Stimulated activated CD8-positive, alpha-beta memory T cell treated with anti-CD3 and anti-CD28 coated beads, Interleukin-4, amount 100 ng/mL, for 24 hours (primary cell): ENCODE measurements at regions not wholly inside any gene's neighbourhood (a gene's known extent, or its start where the extent isn't known, plus 50 kb on each side); places are given as distances from the start of the nearest gene placed in this dataset.

ENCODE experiments used
- DNase-seq: peaks from one replicate; pipeline ENCODE4 v3.0.0-alpha.2; 2020; ENCODE audit warnings: low read depth

DNA sequence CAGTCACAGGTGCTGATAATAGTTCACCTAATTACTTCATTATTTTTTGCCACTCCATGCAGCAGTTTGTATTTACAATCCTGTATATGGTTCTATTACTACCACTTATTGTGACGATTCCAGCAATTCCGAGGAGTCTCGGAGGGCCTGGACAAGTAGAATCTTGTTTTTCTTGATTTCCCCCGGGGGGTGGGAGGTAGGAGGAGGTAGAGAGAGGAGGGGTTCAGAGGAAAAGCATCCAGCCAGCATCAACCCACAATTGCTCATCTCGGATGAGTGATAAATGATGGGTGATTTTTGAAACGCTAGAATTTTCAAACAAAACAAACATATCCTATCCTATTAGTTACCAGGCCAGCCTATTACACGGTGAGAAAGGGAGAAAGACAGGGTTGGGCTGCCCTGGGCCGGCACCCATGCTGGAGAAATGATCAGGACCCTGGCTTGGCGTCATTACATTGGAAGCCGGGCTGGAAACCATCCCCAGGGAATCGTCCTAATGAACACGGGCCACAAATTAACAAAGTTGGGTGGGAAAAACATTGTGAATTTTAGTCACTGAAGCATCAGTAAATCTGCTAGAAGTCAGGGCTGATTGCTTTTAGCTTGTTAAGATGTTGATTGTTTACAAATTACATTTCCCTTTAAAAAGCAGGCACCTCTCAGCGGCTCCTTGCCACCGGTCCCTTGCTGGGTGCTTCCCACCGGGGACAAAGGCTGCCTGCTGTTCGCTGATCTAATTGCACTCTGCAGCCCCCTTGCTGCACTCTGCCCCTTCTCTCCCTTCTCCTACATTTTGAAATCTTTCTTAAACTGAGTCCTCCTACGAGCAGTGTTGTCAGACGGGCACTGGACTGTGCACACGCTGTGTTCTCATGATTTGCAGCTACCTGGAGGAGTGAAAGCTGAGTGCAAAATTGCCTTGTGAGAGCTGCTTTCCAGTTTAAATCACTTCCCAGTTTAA, 95.5 kb downstream of the FAM204A start:
- DNase-seq, result no peak

DNA sequence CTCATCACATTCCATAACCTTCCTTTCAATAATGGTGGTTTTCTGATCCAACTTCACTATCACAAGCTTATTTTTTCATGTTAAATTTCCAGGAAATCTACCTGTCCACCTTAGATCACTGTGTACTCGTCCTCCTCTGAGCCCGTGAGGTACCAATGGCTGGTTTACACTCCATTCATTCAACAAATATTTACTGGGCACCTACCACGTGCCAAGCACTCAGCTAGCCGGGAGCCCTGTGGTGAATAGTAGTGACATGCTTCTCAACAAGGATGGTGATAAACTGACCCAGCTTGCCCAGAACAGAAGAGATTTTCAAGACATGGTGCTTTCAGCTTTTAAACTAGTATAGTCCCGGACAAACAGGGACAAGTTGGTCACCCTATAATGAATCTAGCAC, 98.2 kb downstream of the FAM204A start:
- DNase-seq, result no peak

DNA sequence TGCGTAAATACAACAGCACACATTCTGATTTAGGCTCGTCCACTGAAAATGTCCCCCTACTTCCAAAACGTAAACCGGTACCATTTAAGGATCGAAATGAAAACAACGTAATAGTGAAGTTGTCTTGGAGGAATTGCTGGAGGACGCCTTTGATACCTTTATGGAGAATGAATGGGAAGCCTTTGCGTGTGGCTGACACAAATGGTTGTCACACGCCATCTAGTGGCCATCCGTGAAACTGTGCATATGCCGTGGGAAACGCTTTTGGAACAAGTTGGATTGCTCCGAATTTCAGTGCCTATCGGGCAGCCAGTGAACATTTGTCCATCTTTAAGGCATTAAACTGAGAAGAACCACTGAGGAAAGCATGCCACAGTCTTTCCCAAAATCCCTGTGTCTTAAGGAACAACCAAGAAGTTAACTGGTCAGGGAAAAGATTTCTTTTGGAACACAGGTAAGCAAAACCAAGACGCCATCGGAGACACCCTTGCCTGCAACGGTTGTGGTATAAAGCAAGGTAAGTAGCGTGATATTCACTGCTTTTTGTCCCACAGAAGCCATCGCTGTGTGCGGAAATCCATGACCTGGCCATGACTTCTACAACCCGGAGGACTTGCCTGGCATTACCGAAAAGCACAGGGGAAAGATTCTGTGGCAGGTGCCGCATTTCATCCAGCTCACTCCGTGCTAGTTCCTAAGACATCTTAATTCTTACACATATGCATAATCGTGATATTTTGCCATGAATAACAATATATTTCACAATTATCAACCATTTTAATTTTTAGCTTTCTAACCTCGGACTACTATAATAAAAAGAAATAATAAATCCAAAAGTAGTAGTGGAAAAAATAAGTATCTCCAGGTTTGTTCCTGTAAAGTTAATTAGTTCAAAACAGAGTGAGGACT, 100.6 kb downstream of the FAM204A start:
- peak; percentile 43 for DNase-seq

DNA sequence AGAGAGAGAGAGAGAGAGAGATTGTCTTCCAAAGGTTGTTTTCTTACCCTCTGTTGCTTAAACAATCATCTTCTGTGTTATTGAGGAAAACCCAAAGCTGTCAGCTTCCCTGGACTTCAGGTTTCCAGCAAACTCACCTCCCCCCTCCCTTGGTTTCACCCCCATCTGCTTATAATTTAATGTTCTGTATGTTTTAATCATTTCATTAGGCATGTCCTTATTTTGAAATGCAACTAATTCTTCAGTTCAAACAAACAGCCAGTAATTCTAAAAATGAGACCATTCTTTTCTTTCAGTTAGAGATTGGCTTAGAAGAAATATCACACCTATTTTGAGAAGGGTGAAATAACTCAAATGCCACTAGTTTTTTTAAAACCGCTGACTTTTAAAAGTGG, 102.9 kb downstream of the FAM204A start:
- no peak for DNase-seq

DNA sequence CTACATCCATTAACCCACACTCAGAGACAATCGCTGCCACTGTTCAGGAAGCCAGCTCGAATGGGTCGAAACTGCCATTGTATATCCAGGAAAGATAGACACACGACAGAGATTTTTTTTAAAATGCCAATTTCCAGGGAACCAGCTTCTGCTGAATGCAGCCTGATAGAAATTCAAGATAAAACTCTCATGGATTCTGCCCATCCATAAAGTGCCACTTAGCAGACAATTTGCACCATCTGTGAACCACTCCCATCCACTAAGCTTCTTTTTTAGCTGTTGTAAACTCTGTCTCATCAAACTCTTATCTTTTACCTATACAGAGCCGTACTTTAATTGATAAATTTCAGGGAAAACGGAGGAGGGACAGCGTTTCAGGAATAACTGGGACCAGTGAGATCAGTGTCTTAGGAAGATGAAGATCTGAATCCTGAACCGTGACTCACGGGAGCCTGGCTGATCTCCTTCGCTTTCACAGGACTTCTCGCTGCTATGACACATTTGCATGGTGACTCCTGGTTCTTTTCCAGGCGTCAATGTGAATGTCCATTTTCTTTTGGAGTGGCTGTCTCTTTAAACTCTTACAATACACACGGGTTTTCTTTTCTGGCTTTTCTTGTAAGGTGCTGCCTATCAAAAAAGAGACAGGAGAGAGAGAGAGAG, 103.4 kb downstream of the FAM204A start:
- no peak for DNase-seq

DNA sequence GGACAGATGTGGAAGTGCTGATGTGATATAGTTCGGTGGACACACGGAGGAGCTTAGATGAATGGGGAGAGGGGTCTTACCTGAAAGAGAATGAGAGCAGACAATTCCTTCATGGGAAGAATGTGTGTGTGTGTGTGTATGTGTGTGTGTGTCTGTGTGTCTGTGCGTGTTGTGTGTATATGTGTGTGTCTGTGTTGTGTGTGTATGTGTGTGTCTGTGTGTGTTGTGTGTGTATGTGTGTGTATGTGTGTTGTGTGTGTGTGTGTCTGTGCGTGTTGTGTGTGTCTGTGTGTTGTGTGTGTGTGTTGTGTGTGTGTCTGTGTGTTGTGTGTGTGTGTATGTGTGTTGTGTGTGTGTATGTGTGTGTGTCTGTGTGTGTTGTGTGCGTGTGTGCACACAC, 104.2 kb downstream of the FAM204A start:
- DNase-seq, result no peak

DNA sequence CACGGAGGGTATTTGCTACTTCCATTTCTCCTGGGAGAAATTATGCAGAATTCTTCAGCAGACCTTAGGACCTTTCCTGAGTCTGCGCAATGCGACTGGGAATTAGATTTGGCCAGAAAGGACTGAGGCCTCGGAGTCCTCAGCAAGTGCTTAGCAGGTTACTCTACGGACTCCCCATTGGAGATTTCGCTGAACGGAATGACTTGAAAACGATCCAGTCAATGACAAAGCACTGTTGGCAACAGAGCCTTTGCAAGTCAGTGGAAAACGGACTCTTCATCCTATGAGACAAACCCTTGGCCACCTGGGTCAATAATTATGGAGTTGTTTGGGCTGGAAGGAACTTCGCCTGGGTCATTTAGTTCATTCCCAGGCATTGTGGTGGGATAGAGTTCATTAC, 107.4 kb downstream of the FAM204A start:
- DNase-seq, result no peak

DNA sequence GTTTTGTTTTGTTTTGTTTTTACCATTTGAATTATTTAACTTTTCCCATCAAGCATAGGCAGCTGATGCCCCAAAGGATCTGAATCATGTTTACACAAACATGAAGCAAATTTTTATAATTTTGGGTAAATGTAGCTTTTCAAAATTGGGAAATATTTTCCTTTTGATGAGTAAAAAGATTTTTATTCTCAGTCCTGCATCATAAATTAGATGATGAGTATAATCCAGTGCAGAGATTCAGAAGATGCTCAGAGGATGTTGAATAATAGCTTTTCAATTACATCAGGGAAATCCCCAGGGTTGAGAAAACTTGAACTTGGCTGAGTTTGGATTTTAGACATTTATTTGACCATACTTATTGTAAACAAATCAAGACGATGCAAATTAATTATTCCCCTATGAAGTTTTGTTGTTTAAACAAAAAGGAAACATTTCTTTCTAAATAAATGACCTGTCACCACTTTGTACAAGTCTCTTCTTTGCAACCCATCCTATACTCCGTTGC, 121.7 kb downstream of the FAM204A start:
- no peak for DNase-seq

DNA sequence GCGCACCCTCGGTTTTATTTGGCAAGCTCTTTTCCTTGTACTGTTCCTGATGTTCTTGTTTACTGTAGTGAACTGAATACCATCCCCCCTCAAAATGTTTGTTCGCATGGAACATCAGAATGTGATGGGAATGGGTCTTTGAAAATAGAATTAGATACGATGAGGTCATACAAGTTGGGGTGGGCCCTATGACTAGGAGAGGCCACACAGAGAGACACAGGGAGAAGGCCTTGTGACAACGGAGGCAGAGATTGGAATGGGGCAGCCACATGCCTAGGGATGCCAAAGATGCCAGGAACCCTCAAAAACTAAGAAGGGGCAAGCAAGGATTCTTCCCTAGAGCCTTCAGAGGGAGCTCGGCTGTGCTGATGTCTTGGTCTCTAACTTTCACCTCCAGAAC, 123.6 kb downstream of the FAM204A start:
- no peak for DNase-seq

DNA sequence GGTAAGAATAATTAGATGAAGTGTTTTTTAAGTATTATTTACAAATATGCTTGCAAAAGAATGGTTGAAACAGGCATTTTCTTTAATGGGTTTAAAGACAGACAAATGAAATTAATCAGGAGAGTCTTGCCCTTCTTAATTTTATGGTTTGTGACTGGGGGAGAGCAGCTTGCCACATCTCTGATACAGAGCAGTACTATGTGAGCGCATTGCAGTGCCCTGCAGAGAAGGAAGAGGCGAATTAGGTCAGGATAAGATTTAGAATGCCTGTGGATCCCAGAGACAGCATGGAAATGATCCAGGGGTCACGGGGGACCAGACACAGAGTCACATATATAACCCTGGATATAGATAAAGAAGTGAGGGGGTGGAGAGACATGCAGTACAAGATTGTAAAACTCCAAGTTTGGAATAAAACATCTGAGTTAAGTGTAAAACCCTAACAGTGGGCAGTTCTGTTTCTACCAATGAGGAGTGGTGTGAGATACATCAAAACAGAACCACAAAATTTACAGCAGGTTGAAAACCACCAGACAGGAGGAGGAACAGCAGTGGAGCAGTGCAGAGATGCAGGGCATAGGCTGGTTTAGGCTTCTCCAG, 125.5 kb downstream of the FAM204A start:
- no peak for DNase-seq

DNA sequence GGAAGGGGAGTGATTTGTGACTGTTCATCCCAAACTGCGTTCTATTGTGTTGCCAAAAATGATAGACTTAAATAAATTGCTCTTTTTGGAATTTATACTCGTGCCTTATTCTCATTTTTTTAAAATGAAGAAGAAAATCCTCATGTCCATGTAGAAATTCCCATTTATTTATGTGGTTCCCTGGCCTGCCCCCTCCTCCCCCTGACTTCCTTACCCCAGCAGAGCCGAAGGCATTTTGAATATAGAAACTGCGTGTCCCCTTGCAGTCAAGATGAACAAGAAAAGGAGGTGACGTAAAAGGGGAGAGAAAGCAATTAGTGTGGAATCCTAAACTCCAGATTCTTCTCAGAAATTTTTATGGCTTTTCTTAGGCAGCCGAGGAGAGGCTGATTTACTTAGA, 126.1 kb downstream of the FAM204A start:
- DNase-seq, result no peak

DNA sequence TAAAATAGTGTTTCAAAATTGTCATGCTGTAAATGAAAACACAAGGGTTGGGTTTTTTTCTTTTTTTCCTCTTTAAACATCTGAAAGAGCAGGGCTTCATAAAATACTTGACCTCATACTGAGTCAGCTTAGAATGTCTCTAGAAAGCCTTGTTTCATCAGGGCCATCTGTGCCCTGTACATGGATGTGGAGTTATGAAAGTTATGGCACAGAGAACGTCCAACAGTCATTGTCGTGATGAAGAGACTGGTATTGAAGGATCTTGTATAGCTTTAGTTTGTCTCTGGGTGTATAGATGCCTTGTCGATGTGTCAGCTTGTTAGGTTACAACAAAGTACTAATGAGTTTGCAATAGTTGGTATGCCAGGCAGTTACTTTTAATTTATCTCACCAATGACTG, 127.3 kb downstream of the FAM204A start:
- no peak for DNase-seq

DNA sequence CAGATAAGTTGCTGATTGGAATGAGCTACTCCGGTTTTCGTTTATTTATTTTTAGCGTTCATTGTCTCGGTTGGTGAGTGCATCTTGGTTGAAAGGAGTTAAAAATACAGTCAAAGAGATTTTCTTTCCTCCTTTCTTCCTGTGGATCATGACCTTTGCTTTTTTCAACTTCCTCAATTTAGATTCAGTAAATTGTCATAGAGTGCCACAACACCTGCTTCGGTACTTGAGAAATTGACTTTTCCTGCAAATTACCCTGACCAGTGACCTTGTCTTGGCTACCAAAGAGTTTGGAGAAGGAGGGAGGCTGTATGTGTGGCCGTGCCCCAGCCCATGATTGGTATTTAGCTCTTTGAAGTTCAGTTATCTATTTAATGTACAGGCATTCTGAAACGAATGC, 128.7 kb downstream of the FAM204A start:
- no peak for DNase-seq

DNA sequence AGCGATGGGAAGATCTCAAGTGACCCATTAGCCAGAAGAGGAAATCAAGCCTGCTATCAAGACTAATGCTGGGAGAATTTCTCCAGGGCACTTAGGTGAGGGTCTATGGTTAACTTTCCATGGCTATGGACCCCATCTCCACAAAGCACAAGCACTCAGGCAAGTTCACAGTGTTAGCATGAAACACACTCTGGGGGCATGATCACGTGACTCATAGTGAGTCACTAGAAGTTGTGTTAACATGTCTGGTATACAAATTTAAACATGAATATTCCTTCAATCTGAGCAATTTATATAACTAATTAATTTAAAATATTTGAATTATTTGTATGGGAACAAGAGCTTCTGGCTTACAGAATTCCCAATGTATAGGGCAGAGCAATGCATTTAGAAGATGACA, 131.8 kb downstream of the FAM204A start:
- no peak for DNase-seq

DNA sequence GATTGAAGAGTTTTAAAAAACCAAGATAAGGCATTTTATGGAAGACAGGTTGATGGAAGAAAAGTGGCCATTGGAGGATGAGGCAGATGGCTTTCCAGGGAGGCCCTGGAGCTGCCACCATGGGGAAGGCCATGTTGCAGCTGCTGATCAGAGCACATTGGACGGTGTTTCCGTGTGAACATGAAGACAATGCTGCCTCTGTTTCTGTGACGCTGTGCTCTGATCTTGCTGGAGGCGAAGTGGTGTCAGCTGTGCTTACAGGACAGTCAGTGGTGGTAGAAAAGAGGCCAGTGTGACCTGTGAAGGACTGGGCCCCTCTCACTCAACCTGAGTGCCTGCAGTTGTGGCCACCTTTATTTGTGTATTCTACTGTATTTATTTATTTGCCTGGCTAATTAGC, 132.9 kb downstream of the FAM204A start:
- no peak for DNase-seq

DNA sequence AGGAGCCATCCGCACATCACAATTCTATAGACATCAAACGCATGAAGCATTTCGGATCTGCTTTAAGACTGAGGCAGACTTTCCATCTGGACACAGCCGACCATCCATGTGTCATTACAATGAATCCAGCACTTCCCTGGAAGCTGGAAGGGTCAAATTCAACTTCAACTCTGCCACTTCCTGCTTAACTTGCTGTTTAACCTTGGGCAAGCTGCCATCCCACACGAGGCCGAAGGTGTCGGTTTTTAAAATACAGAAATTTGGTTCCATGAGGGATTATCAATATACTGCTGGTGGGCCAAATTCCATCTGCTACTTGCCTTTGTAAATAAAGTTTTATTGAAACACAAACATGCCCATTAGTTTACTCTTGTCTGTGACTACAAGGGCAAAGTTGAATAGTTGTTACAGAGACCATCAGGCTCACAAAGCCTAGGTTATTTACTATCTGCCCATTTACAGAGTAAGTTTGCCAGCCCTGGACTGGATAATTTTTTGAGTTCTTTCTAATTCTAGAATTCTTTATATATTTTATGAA, 134.6 kb downstream of the FAM204A start:
- DNase-seq, result no peak

DNA sequence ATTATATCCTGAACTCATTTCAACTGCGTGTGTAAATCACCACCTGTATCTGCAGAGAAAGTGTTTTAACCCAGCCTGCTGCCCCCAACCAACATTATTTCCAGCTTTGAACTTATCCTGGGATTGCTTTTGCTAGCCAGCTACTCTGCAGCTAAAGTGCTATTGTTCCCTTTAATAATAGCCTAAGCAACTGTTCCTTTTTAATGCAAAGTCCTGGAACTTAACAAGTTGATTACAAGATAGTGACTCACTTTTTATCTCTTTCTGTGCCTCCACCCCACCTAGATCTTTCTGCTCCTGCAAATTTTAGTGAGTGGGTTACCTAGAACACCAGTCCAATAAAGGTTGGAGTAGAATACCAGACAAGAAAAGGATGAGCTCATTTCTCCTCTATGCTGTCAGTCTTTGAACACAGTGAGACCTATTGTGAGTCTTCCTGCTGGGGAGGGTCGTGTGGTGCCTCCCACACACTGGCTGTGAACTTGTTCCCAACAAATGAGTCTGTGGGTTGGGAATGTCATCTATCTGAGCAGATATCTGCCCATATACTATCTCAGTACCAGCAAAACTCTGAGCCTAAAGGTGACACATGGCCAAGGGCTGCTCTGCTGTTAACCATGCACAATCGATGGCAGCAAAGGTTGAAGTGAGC, 137.7 kb downstream of the FAM204A start:
- DNase-seq, result no peak

DNA sequence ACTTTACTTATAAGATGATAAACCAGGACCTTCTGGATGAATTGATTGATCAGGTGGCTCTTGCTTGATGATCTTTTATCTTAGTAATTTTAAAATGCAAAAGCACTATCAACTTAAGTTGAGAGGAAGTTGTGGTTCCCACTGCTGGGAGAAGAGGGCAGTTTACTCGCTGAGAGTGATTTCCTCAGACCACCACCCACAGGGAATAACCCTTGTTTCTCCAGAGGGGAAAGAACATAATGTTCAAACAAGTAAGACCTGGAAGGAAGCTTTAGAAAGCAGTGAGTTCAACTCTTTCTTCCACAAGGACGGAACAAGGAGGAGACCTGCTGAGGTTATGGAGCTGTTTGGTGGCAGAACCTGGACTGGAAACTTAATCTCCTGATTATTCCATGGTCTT, 138.7 kb downstream of the FAM204A start:
- no peak for DNase-seq

DNA sequence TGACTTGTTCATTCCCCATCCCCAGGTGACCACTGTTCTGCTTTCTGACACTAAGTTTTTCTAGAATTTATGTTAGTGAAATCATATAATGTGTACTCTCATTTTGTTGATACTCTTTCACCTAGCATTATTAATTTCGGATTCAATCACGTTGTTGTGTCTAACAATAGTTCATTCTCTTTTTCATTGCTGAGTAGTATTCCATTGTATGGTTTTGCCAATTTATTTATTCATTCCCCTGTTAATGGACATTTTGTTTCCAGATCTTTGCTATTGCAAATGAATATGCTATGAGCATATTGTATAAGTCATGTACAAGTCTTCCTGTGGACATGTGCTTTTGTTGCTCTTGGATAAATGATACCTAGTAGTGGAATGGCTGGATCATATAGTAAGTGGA, 146.4 kb downstream of the FAM204A start:
- no peak for DNase-seq

DNA sequence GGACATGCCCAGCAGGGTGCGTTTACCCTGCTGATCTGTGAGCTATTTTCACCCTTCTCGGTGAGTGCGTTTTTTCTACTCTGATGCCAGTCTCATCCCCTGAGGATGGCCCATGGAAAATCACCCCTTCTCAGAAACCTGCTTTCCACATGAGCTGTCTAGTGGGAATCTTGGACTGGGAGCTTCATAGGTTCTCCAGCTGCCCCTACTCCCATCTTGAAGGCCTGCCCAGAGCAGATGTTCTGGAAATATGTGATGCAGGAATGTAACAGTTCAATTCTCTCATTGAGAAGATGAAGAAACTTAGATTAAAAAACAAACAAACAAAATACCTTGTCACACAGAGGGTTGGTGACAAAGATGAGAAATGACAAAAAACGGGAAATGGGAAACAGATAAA, 146.9 kb upstream of the RAB11FIP2 start:
- no peak for DNase-seq

DNA sequence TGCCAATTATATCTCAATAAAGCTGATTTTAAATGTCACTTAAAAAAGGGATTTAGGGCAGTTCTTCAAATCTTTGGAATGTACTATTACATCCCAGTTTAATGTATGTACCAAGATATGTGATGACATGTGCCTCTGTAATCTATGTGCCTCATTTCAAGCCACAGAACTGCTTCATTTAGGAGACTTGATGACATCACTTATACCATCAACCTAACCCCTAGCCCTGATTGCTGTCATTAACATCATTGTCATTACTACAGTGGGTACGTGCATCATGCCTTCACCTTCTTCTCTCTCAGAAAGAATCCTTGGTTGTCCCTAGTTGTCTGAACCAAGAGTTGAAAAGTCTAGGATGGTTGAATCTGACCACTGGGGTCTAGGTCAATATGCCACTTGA, 134.3 kb upstream of the RAB11FIP2 start:
- DNase-seq, result no peak
